Breast epithelium (tissue), 3 donors: ENCODE measurements at regions not wholly inside any gene's neighbourhood (a gene's known extent, or its start where the extent isn't known, plus 50 kb on each side); places are given as distances from the start of the nearest gene placed in this dataset.

ENCODE experiments used
- CTCF ChIP-seq, 3 donors: fragments of 450-650 bp; IDR thresholded peaks; one replicate each; pipeline ENCODE4 v1.5.1; 2016 to 2017; ENCODE audit warnings: antibody characterized with exemption in 3 of 3, mild to moderate bottlenecking in 3 of 3, moderate library complexity in 3 of 3
- POLR2A ChIP-seq: fragments of 450-650 bp; IDR thresholded peaks from one replicate; pipeline ENCODE4 v1.6.1; 2016; ENCODE audit warnings: antibody characterized with exemption, mild to moderate bottlenecking, moderate library complexity

- TF ChIP-seq CTCF (IDR thresholded peaks at IDR 0.05) (no peak), POLR2A (no peak)
These were observed 168.2 kb upstream of the DPT start for GRCh38 chr1:168897249-168897648.
